HG03039 (cell line): ENCODE measurements at regions not wholly inside any gene's neighbourhood (a gene's known extent, or its start where the extent isn't known, plus 50 kb on each side); places are given as distances from the start of the nearest gene placed in this dataset.
A peak's percentile ranks its signal among the peaks of the same experiment; 100 is the strongest.

Source experiments
- ATAC-seq: cut with Tn5 transposase; IDR thresholded peaks from one replicate; pipeline ENCODE4 v1.9.1; 2021; ENCODE audit warnings: mild to moderate bottlenecking, moderate library complexity; ENCODE audit not compliant: unreplicated experiment

- no peak for ATAC-seq
Measured at GRCh38 chr13:95445131-95445530, 107.4 kb upstream of the CLDN10 start.

GRCh38 chr13:95447814-95448213, 104.7 kb upstream of the CLDN10 start:
- ATAC-seq, result no peak

GRCh38 chr13:95451656-95452055, 100.9 kb upstream of the CLDN10 start:
- no peak for ATAC-seq

DNA sequence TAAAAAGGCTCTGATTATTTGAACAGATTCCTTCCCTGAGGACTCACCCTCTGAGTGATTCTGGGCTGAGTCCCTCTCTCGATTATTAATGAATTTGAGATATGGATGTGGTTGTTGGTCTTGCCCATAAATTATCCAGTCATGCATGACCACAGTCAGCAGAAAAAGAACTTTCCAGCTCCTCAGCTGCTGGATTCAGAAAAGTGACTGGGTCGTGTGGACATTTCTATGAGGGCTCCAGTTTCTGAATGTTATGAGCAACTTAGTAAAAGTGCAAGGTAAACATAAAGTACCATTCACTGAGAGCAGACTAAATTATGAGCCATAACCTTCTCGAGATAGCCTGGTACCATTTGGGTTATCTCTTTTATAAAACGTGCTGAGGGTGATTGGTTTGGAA, 100.1 kb upstream of the CLDN10 start:
- ATAC-seq, result no peak

GRCh38 chr13:95455782-95456181, 96.7 kb upstream of the CLDN10 start:
- no peak for ATAC-seq

DNA sequence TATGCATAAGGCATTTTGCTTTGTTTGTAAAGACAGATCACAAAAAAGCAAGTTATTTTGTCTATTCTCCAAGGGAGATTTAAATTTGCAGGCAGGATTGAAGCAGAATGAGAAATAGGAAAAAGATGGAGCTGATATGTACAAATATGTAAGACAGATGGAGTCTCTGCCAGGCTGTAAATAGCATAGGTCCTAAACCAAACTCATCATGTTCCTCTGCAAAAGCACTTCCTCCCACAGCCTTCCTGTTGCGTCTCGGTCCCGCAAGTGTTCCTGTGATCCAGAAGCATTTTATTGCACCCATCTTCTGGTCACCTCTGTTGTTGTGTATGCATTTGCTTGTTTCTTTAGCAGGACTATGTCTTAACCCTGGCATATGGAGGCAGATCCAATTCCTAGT, 95.7 kb upstream of the CLDN10 start:
- peak; percentile 7 for ATAC-seq

- peak; percentile 100 for ATAC-seq
Measured at GRCh38 chr13:95457294-95457693, 95.2 kb upstream of the CLDN10 start.

- no peak for ATAC-seq
Measured at GRCh38 chr13:95462801-95463200, 89.7 kb upstream of the CLDN10 start.

DNA sequence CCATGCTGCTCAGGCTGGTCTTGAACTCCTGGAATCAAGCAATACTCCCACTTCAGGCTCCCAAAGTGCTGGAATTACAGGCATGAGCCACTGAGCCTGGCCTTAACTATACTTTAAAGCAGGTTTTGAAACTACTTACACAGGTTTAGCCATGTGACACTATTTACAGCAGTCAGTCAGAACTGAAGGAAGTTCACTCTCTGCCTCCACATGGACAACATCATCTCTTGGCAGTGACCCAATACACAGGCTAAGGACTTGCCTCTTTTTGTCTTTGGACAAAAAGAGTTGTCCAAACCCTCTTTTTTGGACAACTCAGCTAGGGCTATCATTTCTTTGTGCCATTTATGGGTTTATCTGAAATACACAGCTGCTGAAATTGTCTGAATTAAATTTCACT, 89.0 kb upstream of the CLDN10 start:
- ATAC-seq, result no peak

DNA sequence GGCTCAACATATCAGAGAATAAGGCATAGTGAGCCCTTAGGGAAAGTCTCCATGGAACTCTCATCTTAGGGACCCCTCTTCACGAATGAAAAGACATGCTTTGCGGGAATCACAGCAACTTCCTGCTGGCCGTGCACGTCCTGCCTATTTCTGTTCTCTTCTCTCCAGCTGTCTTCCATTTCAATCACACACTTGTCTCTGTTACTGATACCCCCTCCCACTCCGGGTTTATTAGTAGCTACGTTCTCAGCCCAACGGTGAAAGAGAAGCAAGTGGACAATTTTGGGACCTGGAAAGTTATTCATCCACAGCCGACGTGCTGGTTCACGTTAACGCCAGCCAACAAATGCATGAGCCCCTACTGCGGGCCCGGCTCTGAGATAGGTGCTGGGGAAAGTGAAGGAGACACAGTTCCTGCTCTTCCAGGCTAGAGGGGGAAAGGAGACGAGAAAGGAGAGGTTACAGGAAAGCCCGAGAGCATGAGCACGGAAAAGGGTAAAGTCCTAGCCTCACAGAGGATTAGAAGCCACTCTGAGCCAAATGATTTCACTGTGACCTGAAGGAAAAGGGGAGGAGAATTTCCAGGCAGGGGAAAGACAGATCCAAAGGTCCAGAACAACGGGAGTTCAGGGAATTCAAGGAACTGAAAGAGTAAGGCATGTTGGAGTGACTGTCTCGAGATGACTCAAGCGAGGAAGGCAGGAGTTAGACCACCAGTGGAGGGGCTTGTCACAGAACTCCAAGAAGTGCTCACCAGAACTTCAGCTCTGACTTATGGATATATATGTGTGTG, 81.8 kb upstream of the CLDN10 start:
- no peak for ATAC-seq

- ATAC-seq, result no peak
Measured at GRCh38 chr13:95471960-95472359, 80.6 kb upstream of the CLDN10 start.

DNA sequence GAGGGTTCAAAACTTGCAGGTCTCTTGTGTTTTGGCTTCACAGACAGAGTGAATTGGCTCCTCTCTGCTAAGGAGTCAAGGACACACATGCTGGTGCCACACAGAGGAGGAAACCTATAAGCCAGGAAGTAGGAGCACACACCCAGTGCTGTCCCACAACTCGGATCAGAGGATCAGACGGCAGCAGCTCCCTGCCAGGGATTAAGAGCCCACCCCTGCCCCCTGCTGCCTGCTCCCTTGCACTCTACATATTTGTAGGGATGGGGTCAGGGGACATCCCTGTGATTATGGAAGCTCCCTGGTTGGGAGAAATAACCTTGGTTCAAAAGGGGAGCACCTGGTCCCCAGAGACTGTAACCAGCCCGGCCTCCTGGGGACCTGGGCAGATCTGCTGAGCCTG, 77.5 kb upstream of the CLDN10 start:
- no peak for ATAC-seq

DNA sequence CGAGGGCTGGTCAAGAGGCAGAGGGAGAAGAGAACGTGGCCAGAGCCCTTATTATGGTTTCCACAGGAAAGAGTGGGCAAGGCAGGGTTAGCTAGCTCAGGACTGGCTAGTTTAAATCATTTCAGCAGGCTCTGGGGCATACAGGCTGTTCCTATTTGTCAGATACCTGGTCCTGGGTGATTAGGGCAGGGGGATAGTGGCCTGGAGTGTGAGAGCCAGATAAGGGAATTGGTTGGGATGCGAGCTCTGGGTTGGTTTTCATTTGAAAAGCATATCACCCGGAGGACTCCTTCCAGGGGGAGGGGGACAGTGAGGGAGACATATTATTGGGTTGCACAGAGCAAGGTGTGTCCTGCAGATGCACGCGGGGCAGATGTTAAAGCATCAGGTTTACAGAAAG, 75.3 kb upstream of the CLDN10 start:
- ATAC-seq, result no peak

DNA sequence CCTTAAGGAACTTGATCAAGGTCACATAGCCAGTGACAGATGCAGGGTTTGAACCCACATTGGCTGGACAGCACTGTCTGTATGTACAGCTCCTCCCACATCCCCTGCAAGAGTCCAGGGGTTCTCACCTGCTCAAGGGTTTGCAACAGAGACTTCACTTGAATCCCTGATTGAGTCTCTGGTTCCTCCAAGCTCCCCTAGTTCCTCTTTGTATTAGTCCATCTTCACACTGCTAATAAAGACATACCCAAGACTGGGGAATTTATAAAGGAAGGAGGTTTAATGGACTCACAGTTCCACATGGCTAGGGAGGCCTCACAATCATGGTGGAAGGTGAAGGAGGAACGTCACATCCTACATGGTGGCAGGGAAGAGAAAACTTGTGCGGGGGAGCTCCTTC, 72.8 kb upstream of the CLDN10 start:
- ATAC-seq, result no peak

DNA sequence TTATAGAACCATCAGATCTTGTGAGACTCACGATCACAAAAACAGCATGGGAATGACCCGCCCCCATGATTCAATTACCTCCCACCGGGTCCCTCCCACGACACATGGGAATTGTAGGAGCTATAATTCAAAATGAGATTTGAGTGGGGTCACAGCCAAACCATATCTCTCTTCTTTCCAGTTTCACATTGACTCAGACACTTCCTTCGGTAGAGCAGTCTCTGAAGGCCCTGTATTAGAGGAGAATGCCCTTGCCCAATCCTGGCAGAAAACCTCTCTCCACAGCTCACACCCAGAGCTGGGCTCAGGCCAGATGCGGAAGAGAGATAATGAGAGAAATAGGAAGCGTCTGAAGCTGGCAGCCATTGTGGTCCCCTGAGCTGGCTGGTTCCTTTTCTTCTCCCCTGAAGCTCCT, 72.4 kb upstream of the CLDN10 start:
- ATAC-seq, result peak; percentile 67

DNA sequence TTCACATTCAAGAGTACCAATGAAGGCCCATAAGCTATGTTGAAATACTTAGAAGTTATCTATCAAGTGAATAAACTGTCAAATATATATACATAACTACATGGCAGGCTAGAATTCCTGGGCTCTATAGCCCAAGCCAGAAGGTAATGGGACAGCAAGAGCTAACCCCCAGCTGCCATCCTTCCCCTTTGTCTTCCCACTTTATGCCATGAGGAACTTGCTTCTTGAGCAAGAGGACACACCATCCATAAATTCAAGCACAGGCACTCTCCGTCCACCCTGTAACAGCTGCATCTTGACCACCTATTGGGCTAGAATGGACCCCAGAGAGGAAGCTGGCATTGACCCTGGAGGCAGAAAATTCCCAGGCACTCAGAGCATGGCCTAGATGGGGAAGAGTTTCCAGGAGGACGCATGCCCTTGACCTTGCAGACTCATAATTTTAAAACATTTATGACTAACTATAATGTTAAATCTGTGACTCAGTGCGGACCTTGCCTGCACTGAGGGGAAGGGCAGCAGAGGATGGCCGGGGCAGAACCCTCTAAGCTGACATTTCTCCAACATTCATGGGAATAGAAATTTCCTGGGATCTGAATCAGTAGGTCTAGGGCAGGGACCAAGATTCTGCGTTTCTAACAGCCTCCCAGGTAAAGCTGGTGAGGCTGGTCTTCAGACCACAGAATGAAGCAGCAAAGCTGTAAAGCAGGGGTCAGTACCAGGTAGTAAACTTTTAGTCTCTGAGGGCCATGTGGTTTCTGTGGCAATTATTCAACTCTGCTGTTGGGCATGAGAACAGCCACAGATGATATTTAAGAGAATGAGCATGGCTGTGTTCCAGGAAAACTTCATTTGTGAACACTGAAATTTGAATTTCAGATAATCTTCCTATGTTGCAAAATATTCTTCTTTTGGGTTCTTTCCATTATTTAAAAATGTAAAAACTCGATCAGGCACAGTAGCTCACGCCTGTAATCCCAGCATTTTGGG, 71.4 kb upstream of the CLDN10 start:
- ATAC-seq, result no peak

DNA sequence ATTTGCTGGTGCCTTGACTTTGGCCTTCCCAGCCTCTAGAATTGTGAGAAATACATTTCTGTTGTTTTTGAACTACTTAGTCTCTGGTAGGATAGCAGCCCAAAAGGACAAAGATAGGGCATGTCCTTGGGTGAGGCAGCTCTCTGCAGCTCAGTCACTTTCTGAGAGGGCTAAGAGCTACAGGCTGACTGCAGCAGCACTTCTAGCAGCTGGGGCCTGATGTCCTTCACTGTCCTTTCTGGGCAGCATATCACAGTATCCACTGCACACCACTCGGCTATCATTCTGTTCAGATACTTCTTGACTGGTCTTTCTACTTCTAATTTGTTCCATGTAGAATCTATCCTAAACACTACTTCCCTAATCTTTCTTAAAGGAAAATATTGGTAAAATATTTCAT, 68.5 kb upstream of the CLDN10 start:
- ATAC-seq, result no peak

GRCh38 chr13:95485045-95485517, 67.4 kb upstream of the CLDN10 start:
- ATAC-seq, result no peak

DNA sequence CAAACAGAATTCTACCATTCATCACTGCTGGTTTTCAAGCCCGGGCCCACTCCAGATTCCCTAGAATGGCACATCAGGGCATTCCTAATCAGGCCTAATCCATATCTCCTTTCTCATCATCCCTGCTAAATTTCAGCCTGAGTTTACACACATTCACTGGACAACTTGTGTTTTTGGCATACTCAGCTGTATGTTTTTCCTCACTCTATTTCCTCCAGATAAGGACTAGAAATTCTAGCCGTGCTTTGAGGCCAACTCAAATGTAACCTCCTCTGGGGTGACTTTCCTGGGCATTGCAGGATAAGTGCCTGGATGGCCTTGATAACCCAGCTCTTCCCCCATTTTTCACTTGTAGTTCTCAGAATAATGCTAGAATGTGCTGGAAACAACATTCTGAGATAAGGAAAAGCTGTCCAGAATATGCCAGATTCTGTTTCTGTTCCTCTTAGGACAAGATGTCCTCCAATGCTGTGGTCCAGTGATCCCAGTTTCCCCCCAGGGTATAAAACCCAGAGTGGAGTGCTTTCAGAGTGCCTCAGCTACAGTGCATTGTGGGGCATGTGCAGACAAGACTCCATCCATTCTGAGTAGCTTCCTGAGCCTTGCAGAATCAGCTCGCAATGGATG, 66.9 kb upstream of the CLDN10 start:
- ATAC-seq, result no peak

- ATAC-seq, result no peak
Measured at GRCh38 chr13:95492044-95492801, 60.3 kb upstream of the CLDN10 start.
